ENCODE measurements at regions not wholly inside any gene's neighbourhood (a gene's known extent, or its start where the extent isn't known, plus 50 kb on each side); places are given as distances from the start of the nearest gene placed in this dataset.

DNA sequence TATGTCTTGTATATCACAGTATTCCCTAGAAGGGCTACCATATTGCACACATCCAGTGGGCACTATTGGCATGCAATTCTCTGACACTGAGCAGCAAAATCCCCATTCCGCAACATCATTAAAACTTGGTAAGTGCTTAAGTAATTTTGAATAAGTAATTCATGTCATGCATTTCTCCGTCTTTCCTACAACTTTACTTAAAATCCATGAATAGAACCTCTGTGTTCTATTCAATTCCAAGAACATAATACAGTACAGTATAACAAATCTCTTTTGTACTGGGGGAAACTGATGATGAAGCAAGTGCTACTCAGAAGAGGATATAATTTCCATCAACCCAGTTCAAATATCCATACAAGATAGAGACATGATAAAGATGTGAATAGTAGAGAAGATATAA lies 80.9 kb upstream of the SEMA3C start (continued):
- TF ChIP-seq ZSCAN18 (CRISPR knock-in tag; IDR thresholded peaks at IDR 0.05) (no peak), USF1 (CRISPR knock-in tag; IDR thresholded peaks at IDR 0.05) (no peak), ZNF317 (CRISPR knock-in tag; IDR thresholded peaks at IDR 0.05; ENCODE audit: borderline replicate concordance, low read depth) (no peak), CBFB (CRISPR knock-in tag; IDR thresholded peaks at IDR 0.05; ENCODE audit: low read depth) (no peak), FOXK1 (CRISPR knock-in tag; IDR thresholded peaks at IDR 0.05) (no peak)

GRCh38 chr7:80999100-80999499 lies 80.2 kb upstream of the SEMA3C start:
- Mint-ChIP-seq H3K36me3 (no peaks in the 10 kb centered on the region), H3K27ac (no peak overlapping the region), H3K9me3 (peaks cover 13% of the 10 kb centered on the region), H3K27me3 (ENCODE audit: low read depth) (no peaks in the 10 kb centered on the region), H3K4me3 (no peak overlapping the region), H3K4me1 (no peaks in the 10 kb centered on the region)
- CTCF ChIA-PET, result interaction anchor here (1.3 kb wide), 1 partner anchor 471 kb away, joined by 3 read pairs; no protein-coding TSS in a partner anchor
- DNase-seq (ENCODE audit: low spot score) (no peak), ATAC-seq (no peak)
- POLR2A ChIA-PET, result no interaction called here
- TF ChIP-seq ATF1 (CRISPR knock-in tag; IDR thresholded peaks at IDR 0.05) (no peak), TP53 (CRISPR knock-in tag; IDR thresholded peaks at IDR 0.05) (no peak), NFE2L1 (CRISPR knock-in tag; IDR thresholded peaks at IDR 0.05) (no peak), ZBTB43 (CRISPR knock-in tag; IDR thresholded peaks at IDR 0.05) (no peak), ELF4 (CRISPR knock-in tag; IDR thresholded peaks at IDR 0.05; ENCODE audit: low read depth) (no peak), ZBTB21 (CRISPR knock-in tag; IDR thresholded peaks at IDR 0.05; ENCODE audit: borderline replicate concordance) (no peak), HMGA2 (CRISPR knock-in tag; IDR thresholded peaks at IDR 0.05) (no peak), MYBL2 (CRISPR knock-in tag; IDR thresholded peaks at IDR 0.05) (no peak), IRF2 (CRISPR knock-in tag; IDR thresholded peaks at IDR 0.05; ENCODE audit: borderline replicate concordance, low read depth) (no peak), ZNF532 (CRISPR knock-in tag; IDR thresholded peaks at IDR 0.05; ENCODE audit: borderline replicate concordance) (no peak), ZNF416 (CRISPR knock-in tag; IDR thresholded peaks at IDR 0.05) (no peak), SMAD4 (CRISPR knock-in tag; IDR thresholded peaks at IDR 0.05) (no peak), NR2C2 (CRISPR knock-in tag; IDR thresholded peaks at IDR 0.05) (no peak), ESRRA (CRISPR knock-in tag; IDR thresholded peaks at IDR 0.05; ENCODE audit: borderline replicate concordance) (no peak), KAT7 (CRISPR knock-in tag; IDR thresholded peaks at IDR 0.05; ENCODE audit: borderline replicate concordance) (no peak)
- TF ChIP-seq, protein P1, sequence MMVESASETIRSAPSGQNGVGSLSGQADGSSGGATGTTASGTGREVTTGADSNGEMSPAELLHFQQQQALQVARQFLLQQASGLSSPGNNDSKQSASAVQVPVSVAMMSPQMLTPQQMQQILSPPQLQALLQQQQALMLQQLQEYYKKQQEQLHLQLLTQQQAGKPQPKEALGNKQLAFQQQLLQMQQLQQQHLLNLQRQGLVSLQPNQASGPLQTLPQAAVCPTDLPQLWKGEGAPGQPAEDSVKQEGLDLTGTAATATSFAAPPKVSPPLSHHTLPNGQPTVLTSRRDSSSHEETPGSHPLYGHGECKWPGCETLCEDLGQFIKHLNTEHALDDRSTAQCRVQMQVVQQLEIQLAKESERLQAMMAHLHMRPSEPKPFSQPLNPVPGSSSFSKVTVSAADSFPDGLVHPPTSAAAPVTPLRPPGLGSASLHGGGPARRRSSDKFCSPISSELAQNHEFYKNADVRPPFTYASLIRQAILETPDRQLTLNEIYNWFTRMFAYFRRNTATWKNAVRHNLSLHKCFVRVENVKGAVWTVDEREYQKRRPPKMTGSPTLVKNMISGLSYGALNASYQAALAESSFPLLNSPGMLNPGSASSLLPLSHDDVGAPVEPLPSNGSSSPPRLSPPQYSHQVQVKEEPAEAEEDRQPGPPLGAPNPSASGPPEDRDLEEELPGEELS (CRISPR knock-in tag; IDR thresholded peaks at IDR 0.05), result no peak
- TF ChIP-seq, protein P2, sequence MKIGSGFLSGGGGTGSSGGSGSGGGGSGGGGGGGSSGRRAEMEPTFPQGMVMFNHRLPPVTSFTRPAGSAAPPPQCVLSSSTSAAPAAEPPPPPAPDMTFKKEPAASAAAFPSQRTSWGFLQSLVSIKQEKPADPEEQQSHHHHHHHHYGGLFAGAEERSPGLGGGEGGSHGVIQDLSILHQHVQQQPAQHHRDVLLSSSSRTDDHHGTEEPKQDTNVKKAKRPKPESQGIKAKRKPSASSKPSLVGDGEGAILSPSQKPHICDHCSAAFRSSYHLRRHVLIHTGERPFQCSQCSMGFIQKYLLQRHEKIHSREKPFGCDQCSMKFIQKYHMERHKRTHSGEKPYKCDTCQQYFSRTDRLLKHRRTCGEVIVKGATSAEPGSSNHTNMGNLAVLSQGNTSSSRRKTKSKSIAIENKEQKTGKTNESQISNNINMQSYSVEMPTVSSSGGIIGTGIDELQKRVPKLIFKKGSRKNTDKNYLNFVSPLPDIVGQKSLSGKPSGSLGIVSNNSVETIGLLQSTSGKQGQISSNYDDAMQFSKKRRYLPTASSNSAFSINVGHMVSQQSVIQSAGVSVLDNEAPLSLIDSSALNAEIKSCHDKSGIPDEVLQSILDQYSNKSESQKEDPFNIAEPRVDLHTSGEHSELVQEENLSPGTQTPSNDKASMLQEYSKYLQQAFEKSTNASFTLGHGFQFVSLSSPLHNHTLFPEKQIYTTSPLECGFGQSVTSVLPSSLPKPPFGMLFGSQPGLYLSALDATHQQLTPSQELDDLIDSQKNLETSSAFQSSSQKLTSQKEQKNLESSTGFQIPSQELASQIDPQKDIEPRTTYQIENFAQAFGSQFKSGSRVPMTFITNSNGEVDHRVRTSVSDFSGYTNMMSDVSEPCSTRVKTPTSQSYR (CRISPR knock-in tag; IDR thresholded peaks at IDR 0.05), result no peak
- TF ChIP-seq, protein P3, sequence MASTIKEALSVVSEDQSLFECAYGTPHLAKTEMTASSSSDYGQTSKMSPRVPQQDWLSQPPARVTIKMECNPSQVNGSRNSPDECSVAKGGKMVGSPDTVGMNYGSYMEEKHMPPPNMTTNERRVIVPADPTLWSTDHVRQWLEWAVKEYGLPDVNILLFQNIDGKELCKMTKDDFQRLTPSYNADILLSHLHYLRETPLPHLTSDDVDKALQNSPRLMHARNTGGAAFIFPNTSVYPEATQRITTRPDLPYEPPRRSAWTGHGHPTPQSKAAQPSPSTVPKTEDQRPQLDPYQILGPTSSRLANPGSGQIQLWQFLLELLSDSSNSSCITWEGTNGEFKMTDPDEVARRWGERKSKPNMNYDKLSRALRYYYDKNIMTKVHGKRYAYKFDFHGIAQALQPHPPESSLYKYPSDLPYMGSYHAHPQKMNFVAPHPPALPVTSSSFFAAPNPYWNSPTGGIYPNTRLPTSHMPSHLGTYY (CRISPR knock-in tag; IDR thresholded peaks at IDR 0.05), result no peak
